ENCODE measurements at regions not wholly inside any gene's neighbourhood (a gene's known extent, or its start where the extent isn't known, plus 50 kb on each side); places are given as distances from the start of the nearest gene placed in this dataset.
"Not testable (repeated sequence)": the region's sequence is repeated elsewhere in the genome, so short reads cannot be mapped to it uniquely, and the experiment has no call there.

DNA sequence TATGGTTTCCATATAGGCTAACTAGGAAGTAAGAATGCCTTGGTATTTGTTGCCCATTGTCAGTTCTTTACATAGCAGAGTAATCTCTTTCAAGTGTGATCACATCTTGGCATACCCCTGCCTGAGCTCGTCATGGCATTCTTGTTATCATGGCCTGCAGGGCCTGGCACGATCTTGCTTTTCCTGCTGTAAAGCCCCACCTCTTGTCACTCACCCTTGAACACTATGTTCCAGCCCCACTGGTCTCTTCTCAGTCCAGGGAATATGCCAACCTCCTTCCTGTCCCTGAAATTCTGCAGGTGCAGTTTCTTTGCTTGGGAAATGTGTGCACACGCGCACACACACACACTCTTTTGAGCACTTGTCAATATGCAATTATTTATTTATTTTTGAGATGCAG lies 250.2 kb upstream of the DMRT1 start:
- no peak for DNase-seq

DNA sequence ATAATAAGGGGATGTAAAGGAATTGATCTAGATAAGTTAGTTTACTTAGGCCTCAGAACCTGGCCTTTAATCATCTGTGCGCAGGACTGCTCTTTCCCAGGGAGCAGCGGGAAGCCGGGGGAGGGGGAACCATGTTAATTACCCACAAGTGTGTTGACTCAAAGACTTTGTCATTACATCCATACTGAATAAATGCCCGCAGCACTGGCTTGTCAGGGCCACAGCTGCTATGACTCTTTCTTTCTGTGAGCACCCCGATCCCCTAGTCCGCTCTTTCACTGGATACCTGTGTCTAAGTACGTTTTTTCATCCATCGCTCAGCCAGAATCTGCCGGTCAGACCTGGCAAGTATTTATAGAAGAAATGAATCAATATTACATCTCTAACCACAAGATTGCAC lies 249.3 kb upstream of the DMRT1 start:
- DNase-seq = no peak

DNA sequence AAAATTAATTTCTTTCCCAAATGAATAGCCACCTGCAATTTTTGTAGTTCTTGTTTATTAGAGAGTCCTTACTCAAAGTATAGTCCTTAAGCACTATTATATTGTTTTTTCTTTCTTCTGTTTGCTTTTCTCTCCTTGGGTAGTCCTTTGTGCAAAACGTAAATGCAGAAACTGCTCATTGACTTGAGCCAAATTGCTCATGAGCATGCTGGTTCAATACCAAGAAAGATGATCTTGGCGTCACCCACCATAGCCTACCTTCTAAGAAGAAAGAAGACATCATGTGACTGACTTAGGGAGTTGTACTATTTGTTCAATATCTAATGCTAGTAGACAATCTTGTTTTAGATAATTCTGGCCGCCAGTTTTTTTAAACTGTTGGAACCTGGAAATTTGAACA lies 248.8 kb upstream of the DMRT1 start:
- no peak for DNase-seq

DNA sequence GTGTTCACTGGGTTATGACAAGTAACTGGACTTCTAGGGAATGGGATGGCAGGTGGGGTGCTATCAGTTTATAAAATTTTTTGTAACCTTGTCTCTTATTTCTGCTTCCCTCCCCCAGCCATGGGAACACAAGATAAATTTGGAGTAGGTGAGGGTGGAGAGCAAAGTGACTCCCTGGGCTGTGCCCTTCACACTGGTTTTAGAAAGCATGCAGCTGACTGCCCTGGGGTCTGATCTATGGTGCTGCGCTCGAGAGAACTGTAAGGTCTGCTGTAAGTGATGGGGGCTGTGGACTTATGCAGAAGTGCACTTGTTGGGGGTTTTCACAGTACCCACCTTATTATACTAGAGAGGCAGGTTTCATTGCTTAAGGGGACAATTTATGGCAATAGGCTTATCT lies 247.7 kb upstream of the DMRT1 start:
- no peak for DNase-seq

DNA sequence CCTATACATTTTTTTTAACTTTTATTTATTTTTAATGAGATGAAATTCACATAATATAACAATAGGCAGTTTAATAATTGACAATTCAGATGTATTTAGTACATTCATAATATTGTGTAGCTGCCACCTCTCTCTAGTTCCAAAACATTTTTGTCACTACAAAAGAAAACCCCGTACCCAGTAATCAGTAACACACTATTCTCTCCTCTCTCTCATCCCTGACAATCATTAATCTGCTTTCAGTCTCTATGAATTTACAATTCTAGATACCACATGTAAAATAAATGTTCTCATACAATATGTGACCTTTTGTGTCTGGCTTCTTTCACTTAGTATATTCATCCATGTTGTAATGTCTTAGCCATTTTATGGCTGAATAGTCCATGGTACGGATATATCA lies 244.8 kb upstream of the DMRT1 start:
- DNase-seq = no peak

DNA sequence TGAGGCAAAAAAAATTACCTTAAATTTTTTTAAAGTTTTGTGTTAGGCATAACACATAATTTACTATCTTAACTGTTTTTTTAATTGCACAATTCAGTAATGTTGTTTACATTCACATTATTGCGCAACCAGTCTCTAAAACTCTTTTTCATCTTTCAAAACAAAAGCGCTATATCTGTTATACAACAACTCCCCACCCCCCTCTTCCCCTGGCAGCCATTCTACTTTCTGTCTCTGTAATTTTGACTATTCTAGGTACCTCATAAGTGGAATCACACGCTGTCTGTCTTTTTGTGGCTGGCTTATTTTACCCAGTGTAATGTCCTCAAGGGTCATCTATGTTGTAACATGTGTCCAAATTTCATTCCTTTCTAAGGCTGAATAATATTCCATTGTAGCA lies 241.5 kb upstream of the DMRT1 start:
- no peak for DNase-seq

DNA sequence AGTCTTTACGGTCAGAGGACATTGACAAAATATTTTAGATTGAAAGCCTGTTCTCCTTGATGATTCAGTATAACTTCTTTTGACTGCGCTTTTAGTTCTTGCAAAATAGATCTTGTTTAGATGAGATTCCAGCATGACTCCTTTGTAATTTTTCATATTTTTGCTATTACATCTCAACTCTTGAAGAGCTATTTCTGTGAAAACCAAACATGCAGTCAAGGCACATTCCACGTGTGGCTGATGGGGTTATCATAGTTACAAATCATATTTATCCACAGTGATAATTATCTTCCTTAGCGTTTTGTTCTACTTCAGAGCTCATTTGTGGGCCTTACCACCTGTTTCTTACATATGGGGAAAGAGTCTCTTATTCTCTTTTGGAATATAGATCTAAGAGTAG lies 238.8 kb upstream of the DMRT1 start:
- no peak for DNase-seq

DNA sequence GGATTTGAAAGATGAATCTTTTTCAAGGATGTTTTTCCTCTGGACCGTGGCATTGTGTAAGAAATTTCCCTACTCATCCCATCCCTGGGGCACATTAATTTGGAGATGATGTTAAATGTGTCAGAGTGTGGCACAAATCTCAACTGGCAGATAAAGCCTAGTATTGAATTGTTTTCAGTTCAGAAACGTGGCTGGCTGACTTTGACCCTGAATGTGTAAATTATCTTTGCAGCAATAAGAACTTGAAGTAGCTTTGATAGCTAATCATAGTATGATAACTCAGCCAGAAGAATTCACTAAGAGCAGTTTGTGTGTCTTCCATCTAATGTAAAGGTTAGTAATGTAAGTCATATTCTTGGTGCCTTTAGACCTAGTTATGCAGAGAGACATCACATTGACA lies 238.4 kb upstream of the DMRT1 start:
- DNase-seq = no peak

DNA sequence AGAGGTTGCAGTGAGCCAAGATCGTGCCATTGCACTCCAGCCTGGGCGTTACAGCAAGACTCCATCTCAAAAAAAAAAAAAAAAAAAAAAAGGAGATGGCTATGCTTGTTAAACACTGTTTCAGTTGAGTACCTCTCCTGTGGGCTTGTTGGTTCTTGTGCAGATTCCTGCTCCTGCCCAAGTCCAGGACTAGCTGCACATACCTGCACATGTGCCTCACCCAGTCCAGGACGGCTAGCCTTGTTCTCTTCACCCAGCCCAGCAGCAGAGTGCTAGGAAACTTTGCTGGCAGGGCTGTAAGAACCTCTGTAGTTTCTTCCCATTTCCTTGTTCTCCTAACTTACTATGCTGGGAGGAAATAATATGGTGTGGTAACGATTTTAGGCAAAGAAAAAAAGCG lies 234.1 kb upstream of the DMRT1 start:
- no peak for DNase-seq

DNA sequence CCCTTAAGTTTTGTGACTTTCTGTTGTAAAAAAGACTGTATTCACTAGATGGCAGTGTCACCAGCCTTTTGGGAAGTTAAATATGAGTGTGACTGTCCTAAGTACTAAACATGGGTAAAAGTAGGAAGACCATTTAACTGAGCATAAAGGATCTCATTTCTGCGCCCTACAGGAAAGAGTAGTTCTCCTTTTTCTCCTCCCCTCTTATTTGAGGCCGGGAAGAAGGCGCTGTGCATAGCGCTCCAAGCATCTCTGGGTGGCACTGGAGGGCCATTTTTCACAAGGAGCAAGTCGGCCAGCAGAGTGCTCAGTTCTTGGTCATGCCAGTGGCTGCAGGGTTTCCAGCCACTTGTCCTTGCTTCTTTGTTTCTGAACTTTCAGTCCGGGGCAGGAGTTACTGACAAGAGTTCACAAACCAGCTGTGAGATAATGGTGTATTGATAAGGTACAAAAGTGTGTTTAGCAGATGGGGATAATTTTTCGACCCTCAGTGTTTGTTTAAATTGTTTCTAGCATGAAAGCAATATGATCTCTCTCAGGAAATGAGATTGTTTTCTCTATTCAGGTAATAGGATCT lies 227.6 kb upstream of the DMRT1 start:
- peak; percentile 38 to 58 for DNase-seq

DNA sequence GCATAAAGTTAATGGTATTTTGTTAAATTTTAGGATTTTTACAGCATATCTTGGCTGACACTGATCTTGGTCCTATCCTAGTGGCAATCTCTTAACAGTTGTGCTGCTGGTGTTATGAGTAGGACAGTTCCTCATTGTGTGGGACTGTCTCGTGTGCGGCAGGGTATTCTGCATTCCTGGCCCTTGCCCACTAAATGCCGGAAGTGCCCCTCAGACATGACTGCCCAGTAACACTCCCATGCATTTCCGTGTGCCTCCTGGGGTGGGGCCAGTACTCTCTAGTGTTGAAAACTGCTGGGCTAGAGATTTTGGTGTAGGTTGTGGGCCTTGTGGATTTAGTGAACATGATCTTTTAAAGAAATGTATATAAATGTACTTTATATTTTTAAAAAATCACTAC lies 227.1 kb upstream of the DMRT1 start:
- DNase-seq = no peak

DNA sequence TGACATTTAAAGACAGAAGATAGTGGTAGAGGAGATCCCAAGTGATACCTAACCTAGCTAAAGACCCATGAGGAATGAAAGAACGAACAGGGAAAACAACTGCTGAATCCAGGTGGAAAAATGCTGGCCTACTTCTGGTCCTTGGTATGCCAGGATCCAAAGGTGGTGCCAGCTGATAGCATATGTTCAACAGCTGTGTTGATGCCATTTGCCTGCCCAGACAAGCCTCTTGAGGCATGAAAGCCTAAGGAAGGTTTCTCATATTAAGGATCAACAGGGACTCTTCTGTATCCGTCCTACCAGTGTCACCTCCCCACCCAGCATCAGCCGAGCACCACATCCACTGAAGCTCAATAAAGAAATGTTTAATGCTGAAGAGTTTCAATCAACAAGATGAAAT lies 225.7 kb upstream of the DMRT1 start:
- no peak for DNase-seq

DNA sequence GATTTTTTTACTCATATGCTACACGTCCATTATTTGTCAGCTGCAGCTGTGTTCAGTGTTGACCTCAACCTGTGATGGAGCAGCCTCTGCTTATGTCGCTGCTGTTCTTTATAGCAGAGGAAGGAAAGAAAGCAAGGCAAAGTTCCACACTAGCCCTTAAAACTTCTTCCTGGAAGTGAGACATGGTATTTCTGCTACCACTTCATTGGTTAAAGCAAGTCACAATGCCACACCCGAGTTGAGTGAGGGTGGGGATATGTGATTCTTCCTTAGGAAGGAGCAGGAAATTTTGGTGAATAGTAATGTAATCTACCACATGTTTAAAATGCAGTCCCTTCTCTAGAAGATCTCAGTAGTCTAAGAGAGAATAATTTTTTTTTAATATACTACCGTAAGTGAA lies 224.8 kb upstream of the DMRT1 start:
- no peak for DNase-seq

DNA sequence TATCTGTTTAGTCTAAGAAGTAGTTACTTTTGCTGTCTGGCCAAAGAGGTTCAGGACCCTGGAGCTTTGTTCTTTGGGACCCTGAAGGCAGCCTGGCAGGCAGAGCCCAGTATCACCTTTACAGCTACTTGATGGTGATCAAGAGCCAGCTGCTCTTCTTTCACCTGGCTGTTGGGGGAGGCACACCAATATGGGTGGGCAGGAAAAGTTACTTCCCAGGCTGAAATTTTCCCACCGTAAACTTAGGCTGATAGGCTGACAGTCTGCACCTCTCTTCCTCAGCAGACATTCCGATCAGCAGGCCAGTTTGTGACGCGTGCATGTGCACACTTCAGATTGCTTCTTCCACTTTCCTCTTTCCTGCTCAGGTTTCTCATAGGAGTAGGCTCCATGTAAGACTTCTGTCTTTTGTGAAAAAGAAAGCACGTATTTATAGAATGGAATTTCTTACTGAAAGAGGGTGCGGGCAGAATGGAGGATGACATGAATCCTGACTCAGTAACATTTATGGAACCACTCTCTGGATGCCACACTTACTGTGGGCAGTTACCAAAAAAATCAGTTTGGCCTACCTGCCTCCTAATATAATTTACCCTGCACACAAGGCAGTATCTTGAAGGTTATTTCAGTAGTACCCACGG lies 223.9 kb upstream of the DMRT1 start:
- no peak for DNase-seq

DNA sequence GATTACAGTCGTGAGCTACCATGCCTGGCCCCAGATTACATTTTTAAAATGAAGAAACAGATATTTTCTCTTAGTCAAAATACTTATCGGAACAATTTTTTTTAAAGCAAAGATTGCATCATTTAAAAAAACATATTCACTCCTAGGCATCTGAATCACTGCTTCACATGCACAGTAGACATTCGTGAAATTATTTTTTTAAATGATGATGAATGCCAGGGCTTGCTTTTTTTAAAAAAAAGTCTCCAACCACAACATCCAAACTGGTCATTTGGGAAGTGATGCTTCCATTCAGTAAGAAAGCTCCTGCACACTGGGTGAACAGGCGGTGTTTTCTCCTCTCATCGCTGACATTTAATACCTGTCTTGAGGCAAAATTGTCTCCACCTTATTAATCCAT lies 223.0 kb upstream of the DMRT1 start:
- DNase-seq = no peak

DNA sequence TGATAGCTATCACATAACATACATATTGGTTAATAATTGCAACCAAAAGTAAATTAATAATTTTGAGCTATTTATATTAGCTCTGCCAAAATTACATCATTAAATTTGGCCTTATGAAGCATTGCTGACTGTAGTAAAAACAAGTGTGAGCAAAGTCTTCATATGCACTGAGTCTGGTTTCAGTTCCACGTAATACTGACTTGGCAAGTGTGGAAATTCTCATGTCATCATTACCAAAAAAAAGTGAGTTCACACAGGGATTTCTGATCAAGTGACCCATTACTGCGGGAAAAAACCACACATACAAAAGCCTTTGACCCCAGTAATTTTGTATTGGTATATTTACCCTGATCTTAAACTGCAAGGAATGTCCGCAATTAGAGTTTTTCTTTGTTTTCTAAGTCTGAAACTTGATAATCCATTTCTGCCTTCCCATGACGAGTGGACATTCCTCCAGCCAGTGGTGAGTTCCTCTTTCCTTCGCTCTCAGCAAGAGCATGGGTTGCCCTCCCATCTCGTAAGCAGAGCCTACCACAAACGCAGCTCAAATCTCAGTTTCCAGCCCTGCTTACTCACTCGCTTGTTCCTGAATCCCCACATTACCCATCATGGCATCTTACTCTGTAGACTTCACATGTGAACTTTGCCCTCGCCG lies 220.2 kb upstream of the DMRT1 start:
- DNase-seq = peak in 1 of 2 donors; percentile 47

DNA sequence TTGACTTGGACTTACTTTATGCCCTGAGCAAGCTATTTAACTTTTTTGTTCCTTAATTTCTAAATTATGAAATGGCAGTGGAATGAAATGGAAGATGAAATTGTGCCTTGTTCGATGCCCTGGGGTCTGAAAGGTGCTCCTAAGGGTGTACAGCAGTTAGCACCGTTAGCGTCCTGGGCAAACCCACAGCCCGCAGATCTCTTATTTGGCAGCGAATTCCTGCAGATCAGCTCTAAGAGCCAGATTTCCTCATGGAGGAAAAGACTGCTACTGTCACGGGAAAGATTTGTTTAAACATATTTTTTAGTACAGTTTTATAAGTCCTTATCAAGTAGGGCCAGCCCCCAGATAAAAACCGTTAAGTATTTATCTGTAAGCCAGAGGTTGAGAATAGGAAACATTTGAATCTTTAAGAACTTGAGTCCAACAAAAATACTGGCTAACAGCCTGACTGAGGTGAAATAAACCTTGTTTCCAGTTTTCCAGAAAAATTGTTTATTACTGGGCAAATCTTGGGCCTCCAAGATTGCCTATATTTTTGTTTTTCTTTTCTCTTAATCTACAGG lies 216.5 kb upstream of the DMRT1 start:
- DNase-seq = no peak

DNA sequence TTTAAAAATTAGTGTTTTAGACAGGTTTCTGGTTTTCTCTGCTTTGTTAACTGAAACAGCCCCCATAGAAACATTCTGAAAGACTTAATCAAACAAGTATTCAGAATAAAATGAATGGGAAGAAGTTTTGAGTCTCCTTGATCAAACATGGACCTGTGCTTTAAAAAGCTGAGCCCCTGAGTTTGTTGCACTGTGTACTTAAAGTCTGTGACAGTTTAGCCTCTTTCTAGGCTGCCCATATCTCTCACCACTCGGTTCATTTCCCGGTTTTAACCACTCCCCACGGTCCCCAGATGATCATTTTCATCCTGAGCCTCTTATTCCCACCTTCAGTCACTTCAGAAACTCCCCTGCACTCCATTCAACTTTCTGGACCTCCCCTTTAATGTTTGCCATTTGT lies 215.9 kb upstream of the DMRT1 start:
- DNase-seq = no peak

DNA sequence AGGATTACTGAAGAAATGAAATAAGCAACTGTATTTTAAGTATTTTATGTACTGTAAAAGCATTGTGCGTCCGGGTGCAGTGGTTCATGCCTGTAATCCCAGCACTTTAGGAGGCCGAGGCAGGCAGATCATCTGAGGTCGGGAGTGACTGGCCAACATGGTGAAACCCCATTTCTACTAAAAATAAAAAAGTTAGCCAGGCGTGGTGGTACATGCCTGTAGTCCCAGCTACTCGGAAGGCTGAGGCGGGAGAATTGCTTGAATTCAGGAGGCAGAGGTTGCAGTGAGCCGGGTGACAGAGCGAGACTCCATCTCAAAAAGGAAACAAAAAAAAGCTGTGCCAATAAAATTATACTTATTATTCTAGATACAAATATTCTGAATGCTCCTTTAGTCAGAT lies 215.4 kb upstream of the DMRT1 start:
- DNase-seq = not testable (repeated sequence)

DNA sequence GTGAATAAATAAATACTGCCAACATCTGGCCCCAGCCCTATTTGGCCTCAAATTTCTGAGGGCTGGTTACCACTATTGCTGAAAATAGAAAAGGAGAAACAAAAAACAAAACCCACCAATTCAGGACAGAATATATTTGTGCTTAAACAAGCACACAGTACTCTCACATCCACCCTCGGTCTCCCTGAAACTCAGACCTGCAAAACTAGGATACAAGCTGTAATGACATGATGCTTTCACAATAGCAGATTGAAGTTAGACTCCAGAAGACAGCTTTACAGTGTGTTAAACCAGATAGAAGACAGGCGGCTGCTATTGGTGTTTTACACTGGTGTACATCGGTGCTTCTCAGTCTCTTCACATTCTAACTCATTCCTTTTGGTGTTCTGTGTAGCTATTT lies 214.9 kb upstream of the DMRT1 start:
- DNase-seq = no peak

DNA sequence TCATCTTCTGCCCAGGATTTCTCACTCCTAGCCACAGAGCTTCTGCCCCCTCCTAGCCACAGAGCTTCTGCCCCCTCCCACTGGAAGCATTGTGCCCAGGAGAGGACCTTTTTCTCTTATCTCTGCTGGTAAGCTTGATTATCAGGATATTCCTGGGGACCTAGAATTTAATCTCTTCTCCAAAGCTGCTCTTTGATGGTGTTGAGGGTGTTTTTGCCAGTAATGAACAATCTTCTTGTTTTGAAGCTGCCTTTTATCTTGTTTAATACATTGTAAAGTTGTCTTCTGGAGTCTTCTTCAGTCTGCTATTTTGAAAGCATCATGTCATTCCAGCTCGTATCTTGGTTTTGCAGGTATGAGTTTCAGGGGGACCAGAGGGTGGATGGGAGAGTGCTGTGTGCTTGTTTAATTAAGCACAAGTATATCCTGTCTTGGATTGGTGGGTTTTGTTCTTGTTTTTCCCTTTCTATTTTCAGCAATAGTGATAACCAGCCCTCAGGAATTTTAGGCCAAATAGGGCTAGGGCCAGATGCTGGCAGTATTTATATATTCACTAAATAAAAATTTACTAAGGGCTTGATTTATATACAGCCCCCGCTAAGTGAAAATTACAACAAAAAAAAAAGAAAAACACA lies 214.0 kb upstream of the DMRT1 start:
- no peak for DNase-seq

DNA sequence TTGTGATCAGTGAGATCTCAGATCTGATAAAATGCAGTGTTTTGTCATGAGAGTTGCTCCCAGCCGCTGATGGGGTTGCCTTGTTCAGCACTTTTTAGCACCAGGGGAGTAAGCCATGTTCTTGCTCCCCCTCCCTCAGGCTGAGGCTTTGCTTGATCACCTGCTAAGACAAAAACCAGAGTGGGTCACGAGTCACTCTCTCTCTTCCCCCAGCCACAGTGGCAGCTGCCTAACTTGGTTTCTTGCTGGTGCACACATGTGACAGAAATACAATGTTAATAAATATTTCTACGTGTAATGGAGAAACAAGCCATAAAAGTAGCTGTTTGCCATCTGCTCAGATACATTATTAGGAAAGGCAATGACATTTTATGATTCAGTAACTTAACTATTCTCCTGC lies 212.4 kb upstream of the DMRT1 start:
- no peak for DNase-seq

DNA sequence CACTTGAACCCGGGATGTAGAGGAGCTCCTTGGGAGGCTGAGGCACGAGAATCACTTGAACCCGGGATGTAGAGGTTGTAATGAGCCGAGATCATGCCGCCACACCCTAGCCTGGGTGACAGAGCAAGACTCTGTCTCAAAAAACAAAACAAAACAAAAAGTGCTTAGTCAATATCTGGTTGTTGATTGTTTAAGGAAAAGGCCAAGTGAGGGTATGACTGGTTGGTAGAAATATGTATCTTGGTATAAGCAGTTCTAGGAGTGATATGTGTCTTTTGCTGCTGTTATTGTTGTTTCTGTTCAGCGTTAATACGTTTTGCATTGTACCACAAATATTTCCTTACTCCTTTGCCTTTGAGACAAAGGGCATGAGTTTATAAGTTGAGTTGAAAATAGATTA lies 210.7 kb upstream of the DMRT1 start:
- no peak for DNase-seq

DNA sequence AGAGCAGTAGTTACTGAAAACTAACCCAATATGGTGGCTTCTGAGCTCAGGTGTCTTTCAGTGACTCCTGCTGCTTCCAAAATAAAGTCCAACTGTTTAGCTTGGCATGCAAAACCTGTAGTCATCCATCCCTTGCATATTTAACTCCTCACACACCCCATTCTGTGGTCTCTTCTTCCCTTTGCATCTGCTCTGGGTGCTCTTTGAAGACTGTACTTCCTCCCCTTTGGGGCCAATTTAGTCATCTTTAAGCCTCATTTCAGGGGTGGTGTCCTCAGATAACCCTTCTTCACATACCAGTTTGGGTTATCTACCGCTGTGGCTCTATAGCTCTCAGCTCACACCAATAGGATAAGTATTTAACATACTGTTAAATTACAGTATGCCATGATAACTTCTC lies 209.9 kb upstream of the DMRT1 start:
- no peak for DNase-seq

Measured in CD4-positive, alpha-beta T cell treated with Interleukin-4 for 1 hour (primary cell).